ENCODE measurements at regions not wholly inside any gene's neighbourhood (a gene's known extent, or its start where the extent isn't known, plus 50 kb on each side); places are given as distances from the start of the nearest gene placed in this dataset.

- TF ChIP-seq CTCF (conservative IDR thresholded peaks at IDR 0.05; ENCODE audit: low read length): no peak
- no peak for TF ChIP-seq EZH2phosphoT487 (IDR thresholded peaks at IDR 0.05; ENCODE audit: borderline replicate concordance, low read depth, low read length)
Measured at GRCh38 chr3:77913524-77914174, 873.8 kb downstream of the ROBO2 start.
